ENCODE measurements at regions not wholly inside any gene's neighbourhood (a gene's known extent, or its start where the extent isn't known, plus 50 kb on each side); places are given as distances from the start of the nearest gene placed in this dataset.

GRCh38 chr6:169969372-169970099, 218.1 kb downstream of the ERMARD start:
- Histone ChIP-seq H3K9me3 (ENCODE audit: control insufficient read depth in 2 of 2, insufficient read depth in 1 of 2, low read depth in 1 of 2, low read length in 1 of 2) (peaks cover 0 to 7% of the 10 kb centered on the region in 2 donors), H3K36me3 (ENCODE audit: control insufficient read depth in 3 of 3, insufficient read depth in 2 of 3, low read depth in 1 of 3, low read length in 3 of 3) (no peaks in the 10 kb centered on the region), H3K4me3 (ENCODE audit: low read depth in 1 of 3, low read length in 3 of 3) (no peak overlapping the region), H3K27me3 (ENCODE audit: control insufficient read depth in 3 of 3, insufficient read depth in 3 of 3, low read length in 3 of 3) (no peaks in the 10 kb centered on the region), H3K4me1 (ENCODE audit: control insufficient read depth in 3 of 3, insufficient read depth in 2 of 3, low read depth in 1 of 3, low read length in 2 of 3) (no peaks in the 10 kb centered on the region), H3K27ac (ENCODE audit: low read depth in 1 of 3, low read length in 2 of 3) (no peak overlapping the region)
- WGBS, 3 donors, result 83 to 91% (median 89%) methylated on average over 19 of the region's 19 CpGs
- DNase-seq (no peak), FAIRE-seq (no peak)

- Histone ChIP-seq H3K4me1 (ENCODE audit: control insufficient read depth in 3 of 3, insufficient read depth in 2 of 3, low read depth in 1 of 3, low read length in 2 of 3) (no peaks in the 10 kb centered on the region), H3K4me3 (ENCODE audit: low read depth in 1 of 3, low read length in 3 of 3) (no peak overlapping the region), H3K27me3 (ENCODE audit: control insufficient read depth in 3 of 3, insufficient read depth in 3 of 3, low read length in 3 of 3) (no peaks in the 10 kb centered on the region), H3K9me3 (ENCODE audit: control insufficient read depth in 2 of 2, insufficient read depth in 1 of 2, low read depth in 1 of 2, low read length in 1 of 2) (peaks cover 0 to 7% of the 10 kb centered on the region in 2 donors), H3K27ac (ENCODE audit: low read depth in 1 of 3, low read length in 2 of 3) (no peak overlapping the region), H3K36me3 (ENCODE audit: control insufficient read depth in 3 of 3, insufficient read depth in 2 of 3, low read depth in 1 of 3, low read length in 3 of 3) (no peaks in the 10 kb centered on the region)
- WGBS, 3 donors, result 66 to 76% (median 69%) methylated on average over 15 of the region's 15 CpGs
- FAIRE-seq, result no peak
- no peak for DNase-seq
Measured at GRCh38 chr6:169968541-169969270, 217.3 kb downstream of the ERMARD start.

GRCh38 chr6:169967687-169968086, 216.3 kb downstream of the ERMARD start:
- H3K4me3 ChIP-seq (ENCODE audit: low read depth in 1 of 3, low read length in 3 of 3), result no peak overlapping the region
- H3K27ac ChIP-seq (ENCODE audit: low read depth in 1 of 3, low read length in 2 of 3), result no peak overlapping the region
- 61 to 65% (median 64%) methylated on average over 8 of the region's 8 CpGs for WGBS, 3 donors
- FAIRE-seq, result no peak
- no peaks in the 10 kb centered on the region for H3K27me3 ChIP-seq (ENCODE audit: control insufficient read depth in 3 of 3, insufficient read depth in 3 of 3, low read length in 3 of 3)
- no peaks in the 10 kb centered on the region for H3K4me1 ChIP-seq (ENCODE audit: control insufficient read depth in 3 of 3, insufficient read depth in 2 of 3, low read depth in 1 of 3, low read length in 2 of 3)
- no peak for DNase-seq
- H3K36me3 ChIP-seq (ENCODE audit: control insufficient read depth in 3 of 3, insufficient read depth in 2 of 3, low read depth in 1 of 3, low read length in 3 of 3), result no peaks in the 10 kb centered on the region
- peaks cover 0 to 7% of the 10 kb centered on the region in 2 donors for H3K9me3 ChIP-seq (ENCODE audit: control insufficient read depth in 2 of 2, insufficient read depth in 1 of 2, low read depth in 1 of 2, low read length in 1 of 2)

- DNase-seq (no peak), FAIRE-seq (no peak)
- Histone ChIP-seq H3K4me1 (ENCODE audit: control insufficient read depth in 3 of 3, insufficient read depth in 2 of 3, low read depth in 1 of 3, low read length in 2 of 3) (no peaks in the 10 kb centered on the region), H3K27ac (ENCODE audit: low read depth in 1 of 3, low read length in 2 of 3) (no peak overlapping the region), H3K9me3 (ENCODE audit: control insufficient read depth in 2 of 2, insufficient read depth in 1 of 2, low read depth in 1 of 2, low read length in 1 of 2) (peaks cover 0 to 7% of the 10 kb centered on the region in 2 donors), H3K36me3 (ENCODE audit: control insufficient read depth in 3 of 3, insufficient read depth in 2 of 3, low read depth in 1 of 3, low read length in 3 of 3) (no peaks in the 10 kb centered on the region), H3K27me3 (ENCODE audit: control insufficient read depth in 3 of 3, insufficient read depth in 3 of 3, low read length in 3 of 3) (peaks cover 0 to 3% (median 0%) of the 10 kb centered on the region in 3 donors), H3K4me3 (ENCODE audit: low read depth in 1 of 3, low read length in 3 of 3) (no peak overlapping the region)
- 78 to 81% (median 80%) methylated on average over 20 of the region's 20 CpGs for WGBS, 3 donors
Measured at GRCh38 chr6:169966312-169967181, 215.1 kb downstream of the ERMARD start.

GRCh38 chr6:169965657-169966311, 214.4 kb downstream of the ERMARD start:
- Histone ChIP-seq H3K27ac (ENCODE audit: low read depth in 1 of 3, low read length in 2 of 3) (no peak overlapping the region), H3K27me3 (ENCODE audit: control insufficient read depth in 3 of 3, insufficient read depth in 3 of 3, low read length in 3 of 3) (peaks cover 0 to 9% (median 0%) of the 10 kb centered on the region in 3 donors), H3K9me3 (ENCODE audit: control insufficient read depth in 2 of 2, insufficient read depth in 1 of 2, low read depth in 1 of 2, low read length in 1 of 2) (peaks cover 0 to 7% of the 10 kb centered on the region in 2 donors), H3K4me1 (ENCODE audit: control insufficient read depth in 3 of 3, insufficient read depth in 2 of 3, low read depth in 1 of 3, low read length in 2 of 3) (no peaks in the 10 kb centered on the region), H3K36me3 (ENCODE audit: control insufficient read depth in 3 of 3, insufficient read depth in 2 of 3, low read depth in 1 of 3, low read length in 3 of 3) (no peaks in the 10 kb centered on the region), H3K4me3 (ENCODE audit: low read depth in 1 of 3, low read length in 3 of 3) (no peak overlapping the region)
- 82 to 89% (median 84%) methylated on average over 25 of the region's 25 CpGs for WGBS, 3 donors
- no peak for FAIRE-seq
- no peak for DNase-seq

- Histone ChIP-seq H3K9me3 (ENCODE audit: control insufficient read depth in 2 of 2, insufficient read depth in 1 of 2, low read depth in 1 of 2, low read length in 1 of 2) (peaks cover 0 to 7% of the 10 kb centered on the region in 2 donors), H3K4me3 (ENCODE audit: low read depth in 1 of 3, low read length in 3 of 3) (no peak overlapping the region), H3K36me3 (ENCODE audit: control insufficient read depth in 3 of 3, insufficient read depth in 2 of 3, low read depth in 1 of 3, low read length in 3 of 3) (no peaks in the 10 kb centered on the region), H3K27ac (ENCODE audit: low read depth in 1 of 3, low read length in 2 of 3) (no peak overlapping the region), H3K4me1 (ENCODE audit: control insufficient read depth in 3 of 3, insufficient read depth in 2 of 3, low read depth in 1 of 3, low read length in 2 of 3) (no peaks in the 10 kb centered on the region), H3K27me3 (ENCODE audit: control insufficient read depth in 3 of 3, insufficient read depth in 3 of 3, low read length in 3 of 3) (peaks cover 0 to 11% (median 0%) of the 10 kb centered on the region in 3 donors)
- FAIRE-seq, result no peak
- 17 to 61% (median 43%) methylated on average over 6 of the region's 6 CpGs for WGBS, 3 donors
- DNase-seq, result no peak
Measured at GRCh38 chr6:169965239-169965638, 213.8 kb downstream of the ERMARD start.

GRCh38 chr6:169964486-169965180, 213.2 kb downstream of the ERMARD start:
- Histone ChIP-seq H3K4me1 (ENCODE audit: control insufficient read depth in 3 of 3, insufficient read depth in 2 of 3, low read depth in 1 of 3, low read length in 2 of 3) (no peaks in the 10 kb centered on the region), H3K27me3 (ENCODE audit: control insufficient read depth in 3 of 3, insufficient read depth in 3 of 3, low read length in 3 of 3) (peaks cover 0 to 11% (median 0%) of the 10 kb centered on the region in 3 donors), H3K9me3 (ENCODE audit: control insufficient read depth in 2 of 2, insufficient read depth in 1 of 2, low read depth in 1 of 2, low read length in 1 of 2) (peaks cover 0 to 7% of the 10 kb centered on the region in 2 donors), H3K27ac (ENCODE audit: low read depth in 1 of 3, low read length in 2 of 3) (no peak overlapping the region), H3K4me3 (ENCODE audit: low read depth in 1 of 3, low read length in 3 of 3) (no peak overlapping the region), H3K36me3 (ENCODE audit: control insufficient read depth in 3 of 3, insufficient read depth in 2 of 3, low read depth in 1 of 3, low read length in 3 of 3) (no peaks in the 10 kb centered on the region)
- no peak for FAIRE-seq
- DNase-seq, result no peak
- WGBS, 3 donors, result 38 to 71% (median 60%) methylated on average over 9 of the region's 9 CpGs

Measured in small intestine (tissue), 7 donors.